Activated CD4-positive, alpha-beta T cell treated with anti-CD3 and anti-CD28 coated beads for 1 hour (primary cell): ENCODE measurements at regions not wholly inside any gene's neighbourhood (a gene's known extent, or its start where the extent isn't known, plus 50 kb on each side); places are given as distances from the start of the nearest gene placed in this dataset.
"Not testable (repeated sequence)": the region's sequence is repeated elsewhere in the genome, so short reads cannot be mapped to it uniquely, and the experiment has no call there.

Source experiments
- DNase-seq: peaks from one replicate; pipeline ENCODE4 v3.0.0-alpha.2; 2020

DNA sequence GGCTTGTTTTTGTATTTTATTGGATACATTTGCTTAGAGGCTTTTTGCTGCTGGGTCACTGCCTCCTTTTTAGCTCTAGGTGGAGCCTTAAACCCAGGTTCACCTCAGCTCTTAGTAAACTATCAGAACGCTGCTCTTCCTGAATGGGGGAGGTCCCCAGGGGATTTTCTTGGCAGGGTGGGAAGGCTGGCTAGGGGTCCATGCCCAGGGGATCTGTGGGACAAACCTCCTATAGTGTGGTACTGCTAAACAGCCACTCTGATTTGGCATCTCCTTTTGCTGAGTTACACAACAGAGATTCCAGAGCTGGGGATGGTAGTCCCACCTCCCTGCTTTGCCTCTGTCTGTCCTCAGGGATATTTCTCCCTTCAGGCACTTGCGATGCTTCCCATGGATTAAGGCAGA is 204.9 kb downstream of the ZIC5 start:
- DNase-seq = no peak

DNA sequence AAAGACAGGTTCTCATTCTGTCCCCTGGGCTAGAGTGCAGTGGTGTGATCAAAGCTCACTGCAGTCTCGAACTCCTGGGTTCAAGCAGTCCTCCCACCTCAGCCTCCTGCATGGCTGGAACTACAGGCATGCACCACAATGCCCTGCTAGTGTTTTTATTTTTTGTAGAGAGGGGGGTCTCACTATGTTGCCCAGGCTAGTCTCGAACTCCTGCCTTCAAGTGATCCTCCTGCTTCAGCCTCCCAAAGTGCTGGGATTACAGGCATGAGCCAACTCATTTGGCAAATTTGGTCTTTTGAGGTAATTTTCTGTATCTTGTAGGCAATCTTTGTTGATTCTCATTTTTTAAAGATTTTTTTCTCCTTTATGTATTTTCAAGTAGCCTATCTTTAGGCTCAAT is 205.7 kb downstream of the ZIC5 start:
- no peak for DNase-seq

DNA sequence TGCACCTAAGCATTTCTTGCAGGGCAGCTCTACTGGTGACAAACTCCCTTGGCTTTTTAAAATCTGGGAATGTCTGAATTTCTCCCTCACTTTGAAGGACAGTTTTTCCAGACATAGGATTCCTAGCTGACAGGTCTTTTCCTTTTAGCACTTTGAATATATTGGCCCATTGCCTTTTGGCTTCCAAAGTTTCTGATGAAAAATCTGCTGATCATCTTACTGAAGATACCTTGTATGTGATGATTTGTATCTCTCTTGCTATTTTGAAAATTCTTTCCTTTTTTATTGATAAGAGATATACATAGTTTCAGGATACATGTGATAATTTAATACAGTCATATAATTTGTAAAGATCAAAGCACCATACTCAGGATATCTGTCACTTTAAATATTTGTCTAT is 211.1 kb downstream of the ZIC5 start:
- DNase-seq = no peak

DNA sequence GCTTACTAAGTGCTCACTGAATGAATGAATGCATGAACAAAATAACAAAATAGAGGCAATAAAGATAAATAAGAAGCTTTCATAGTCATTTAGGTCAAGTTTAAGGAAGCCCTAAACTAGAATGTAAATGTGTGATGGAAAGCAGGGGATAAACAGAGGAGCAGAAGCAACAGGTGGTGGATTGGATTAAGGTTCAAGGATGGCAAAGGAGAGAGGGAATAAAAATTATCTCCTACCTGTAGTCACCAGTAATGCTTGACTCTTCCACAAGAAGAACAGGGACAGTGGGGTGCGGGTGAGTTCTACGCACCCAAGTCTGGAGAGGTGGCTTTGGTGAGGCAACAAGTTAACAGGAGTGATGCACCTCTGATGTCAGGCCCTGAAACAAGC is 212.4 kb downstream of the ZIC5 start:
- no peak for DNase-seq

DNA sequence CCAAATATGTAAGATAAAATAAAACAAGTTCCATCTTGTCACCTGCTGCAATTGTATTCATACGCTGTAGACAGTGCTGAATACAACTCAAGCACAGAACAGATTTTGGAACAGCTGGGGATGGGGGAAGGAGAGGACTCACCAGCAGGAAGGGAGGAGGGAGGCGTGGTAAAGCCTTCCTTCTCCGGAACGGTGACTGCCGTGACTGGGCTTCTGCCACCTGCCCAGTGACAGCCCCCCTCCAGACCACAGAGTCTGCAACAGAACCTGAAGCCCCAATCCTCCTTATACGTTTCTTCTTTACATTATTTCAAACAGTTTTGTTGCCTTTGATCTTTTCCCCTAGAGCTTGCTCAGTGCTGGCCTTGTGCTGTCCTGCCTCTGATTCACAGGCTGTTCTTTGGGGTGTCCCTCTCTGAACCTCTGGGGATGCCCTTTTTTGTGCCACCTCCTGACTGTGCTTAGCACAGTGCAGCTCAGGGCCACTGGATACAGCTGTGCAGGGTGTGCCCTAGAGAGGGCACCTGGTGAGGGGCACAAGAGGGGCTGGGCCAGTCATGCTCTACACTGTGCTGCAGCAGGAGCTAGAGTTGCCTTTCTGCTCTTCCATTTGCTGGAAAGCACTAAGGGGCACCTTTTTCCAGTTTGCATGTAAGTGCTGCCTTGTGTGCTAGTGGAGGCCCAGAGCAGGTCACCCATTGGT is 213.0 kb downstream of the ZIC5 start:
- DNase-seq = no peak

DNA sequence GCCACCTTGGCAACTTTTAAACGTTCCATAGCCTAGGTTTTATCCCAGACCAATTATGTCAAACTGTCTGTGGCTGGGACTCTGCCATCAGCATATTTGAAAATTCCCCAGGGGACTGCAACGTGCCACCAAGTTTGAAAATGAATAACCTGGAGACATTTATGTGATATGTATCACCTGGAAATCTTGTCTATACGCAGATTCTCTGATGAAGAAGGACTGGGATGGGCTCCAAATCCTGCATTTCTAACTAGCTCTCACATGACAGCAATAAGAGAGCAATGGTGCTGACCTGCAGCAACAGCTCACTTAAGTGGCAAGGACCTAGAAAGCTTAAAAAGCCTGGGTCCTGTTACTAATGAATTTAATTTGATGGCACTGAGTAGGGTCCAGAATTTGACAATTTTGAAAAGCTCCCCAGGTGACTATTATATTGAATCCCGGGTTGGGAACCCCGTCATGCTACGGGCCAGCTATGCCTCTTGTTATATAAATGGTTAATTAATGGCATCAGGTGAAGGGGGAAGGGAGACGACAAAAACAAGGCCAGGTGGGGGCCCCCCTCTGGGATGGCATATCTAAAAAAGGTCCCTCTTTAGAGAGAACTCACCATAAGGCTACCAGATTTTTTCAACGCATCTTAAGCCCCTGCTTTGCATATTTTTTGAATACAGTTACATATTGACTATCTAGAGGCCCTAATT is 213.7 kb downstream of the ZIC5 start:
- no peak for DNase-seq

DNA sequence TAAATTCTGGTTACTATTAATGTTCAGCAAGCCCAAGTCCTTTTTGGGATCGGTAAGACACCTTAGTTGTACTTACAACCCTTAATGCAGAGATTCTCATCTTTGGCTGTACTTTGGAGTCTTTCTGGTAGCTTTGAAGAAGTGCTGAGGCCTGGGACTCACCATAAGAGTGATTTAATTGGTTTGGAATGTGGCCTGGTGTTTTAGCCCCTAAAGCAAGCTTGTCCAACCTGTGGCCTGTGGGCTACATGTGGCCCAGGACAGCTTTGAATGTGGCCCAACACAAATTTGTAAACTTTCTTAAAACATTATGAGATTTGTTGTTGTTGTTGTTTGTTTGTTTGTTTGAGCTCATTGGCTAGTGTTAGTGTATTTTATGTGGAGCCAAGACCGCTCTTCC is 215.3 kb downstream of the ZIC5 start:
- DNase-seq = no peak

DNA sequence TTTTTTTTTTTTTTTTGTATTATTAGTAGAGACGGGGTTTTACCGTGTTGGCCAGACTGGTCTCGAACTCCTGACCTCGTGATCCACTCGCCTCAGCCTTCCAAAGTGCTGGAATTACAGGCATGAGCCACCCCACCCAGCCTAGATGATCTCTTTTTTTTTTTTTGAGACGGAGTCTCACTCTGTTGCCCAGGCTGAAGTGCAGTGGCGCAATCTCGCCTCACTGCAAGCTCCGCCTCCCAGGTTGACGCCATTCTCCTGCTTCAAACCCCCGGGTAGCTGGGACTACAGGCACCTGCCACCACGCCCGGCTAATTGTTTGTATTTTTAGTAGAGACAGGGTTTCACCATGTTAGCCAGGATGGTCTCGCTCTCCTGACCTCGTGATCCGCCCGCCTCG is 216.8 kb downstream of the ZIC5 start:
- not testable (repeated sequence) for DNase-seq

DNA sequence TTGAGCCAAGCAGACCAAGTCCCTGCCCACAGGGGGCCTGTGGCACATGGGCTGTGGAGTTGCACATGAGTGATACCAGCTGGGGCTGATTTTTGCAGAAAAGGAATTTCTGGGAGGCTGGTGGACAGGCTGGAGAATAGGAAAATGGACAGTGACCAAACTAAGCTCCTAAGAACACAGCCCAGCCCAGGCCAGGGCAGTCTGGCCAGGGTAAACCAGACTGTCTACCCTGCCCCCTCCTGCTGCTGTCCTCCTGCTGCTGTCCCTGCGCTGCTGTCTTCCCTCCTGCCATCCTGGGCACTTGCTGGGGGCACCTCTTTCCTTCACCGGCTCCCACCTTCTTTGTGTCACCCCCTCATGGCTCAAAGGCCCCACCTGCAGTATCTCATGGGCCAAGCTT is 219.2 kb downstream of the ZIC5 start:
- no peak for DNase-seq

DNA sequence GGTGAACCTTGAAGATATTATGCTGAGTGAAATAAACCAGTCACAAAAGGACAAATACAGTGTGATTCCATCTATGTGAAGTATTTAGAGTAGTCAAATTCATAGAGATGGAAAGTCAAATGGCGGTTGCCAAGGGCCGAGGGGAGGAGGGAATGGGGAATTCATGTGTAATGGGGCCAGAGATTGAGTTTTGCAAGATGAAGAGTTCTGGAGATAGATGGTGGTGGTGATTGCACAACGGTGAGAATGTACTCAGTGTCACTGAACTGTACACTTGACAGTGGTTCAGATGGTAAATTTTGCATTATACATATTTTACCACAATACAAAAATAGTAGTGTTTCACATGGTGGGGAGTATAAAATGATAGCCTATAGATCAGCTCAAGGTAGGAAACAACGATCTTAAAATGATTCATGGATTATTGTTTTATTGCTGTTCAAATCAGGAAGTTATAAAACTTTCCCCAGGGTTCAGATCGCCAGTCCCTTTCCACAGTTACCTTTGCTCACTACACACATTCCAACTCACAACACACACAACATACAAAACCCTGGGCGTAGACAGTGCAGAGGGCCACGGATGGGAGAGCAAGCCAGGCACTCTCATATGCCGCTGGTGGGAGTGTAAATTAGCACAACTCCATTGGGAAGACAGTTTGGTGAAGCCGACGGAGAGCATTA is 219.9 kb downstream of the ZIC5 start:
- no peak for DNase-seq

DNA sequence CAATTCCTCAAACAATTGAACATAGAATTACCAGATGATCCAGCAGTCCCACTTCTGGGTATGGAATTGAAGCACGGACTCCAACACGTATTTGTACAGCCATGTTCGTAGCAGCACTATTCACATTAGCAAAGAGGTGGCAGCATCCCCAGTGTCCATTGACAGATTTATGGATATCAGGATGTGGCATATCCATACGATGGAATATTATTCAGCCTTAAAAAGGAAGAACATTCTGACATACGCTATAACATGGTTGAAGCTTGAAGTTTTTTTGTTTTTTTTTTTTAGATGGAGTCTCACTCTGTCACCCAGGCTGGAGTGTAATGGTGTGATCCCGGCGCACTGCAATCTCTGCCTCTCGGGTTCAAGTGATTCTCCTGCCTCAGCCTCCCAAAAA is 220.6 kb downstream of the ZIC5 start:
- DNase-seq = no peak

DNA sequence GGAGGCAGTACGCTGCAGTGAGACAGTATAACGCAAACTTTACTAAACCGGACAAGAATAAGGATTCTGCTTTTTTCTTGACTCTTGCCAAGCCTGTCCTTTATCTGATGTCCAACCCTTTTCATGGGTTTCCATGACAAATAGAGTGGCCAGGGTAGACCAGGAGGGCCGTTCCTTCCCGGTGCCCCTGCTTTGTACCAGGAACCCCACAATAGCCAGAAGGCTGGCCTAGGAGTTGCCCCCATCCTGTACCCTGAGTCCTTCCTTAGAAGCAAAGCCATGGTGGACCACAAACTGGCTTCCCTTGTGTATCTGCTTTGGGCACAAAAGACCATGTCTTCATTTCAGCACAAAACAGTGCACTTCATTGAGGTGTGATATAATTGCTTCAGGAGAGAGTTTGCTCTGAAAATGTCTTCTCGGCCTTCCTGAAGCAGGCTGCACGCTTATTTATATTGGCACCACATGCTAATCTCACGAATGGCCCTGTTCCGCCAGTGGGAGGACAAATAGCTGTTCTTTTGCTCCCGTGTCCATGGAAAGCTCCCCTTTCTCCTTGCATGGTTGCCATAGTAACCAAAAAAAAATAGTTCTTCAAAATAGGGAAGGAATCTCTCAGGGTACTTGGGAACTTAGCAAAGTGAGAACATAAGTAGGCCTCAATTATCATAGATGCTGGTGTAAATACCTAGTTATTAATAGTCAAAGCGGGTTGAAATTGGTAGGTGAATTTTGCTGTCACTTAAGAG is 222.1 kb downstream of the ZIC5 start:
- DNase-seq = no peak

DNA sequence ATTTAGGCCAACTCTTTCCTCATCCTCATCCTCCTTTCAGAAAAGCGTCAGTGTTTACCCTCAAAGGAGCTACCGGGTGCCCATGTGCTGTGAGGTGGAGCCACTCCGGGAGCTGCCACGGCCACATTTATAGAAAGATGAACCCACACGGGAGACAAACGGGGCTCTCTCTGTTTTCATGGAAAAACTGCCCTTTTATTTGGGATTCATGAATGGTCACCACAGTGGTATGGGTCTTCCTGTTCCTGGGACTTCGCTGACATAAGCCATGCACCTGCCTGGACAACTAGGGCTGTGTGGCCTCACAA is 224.2 kb downstream of the ZIC5 start:
- DNase-seq = no peak

DNA sequence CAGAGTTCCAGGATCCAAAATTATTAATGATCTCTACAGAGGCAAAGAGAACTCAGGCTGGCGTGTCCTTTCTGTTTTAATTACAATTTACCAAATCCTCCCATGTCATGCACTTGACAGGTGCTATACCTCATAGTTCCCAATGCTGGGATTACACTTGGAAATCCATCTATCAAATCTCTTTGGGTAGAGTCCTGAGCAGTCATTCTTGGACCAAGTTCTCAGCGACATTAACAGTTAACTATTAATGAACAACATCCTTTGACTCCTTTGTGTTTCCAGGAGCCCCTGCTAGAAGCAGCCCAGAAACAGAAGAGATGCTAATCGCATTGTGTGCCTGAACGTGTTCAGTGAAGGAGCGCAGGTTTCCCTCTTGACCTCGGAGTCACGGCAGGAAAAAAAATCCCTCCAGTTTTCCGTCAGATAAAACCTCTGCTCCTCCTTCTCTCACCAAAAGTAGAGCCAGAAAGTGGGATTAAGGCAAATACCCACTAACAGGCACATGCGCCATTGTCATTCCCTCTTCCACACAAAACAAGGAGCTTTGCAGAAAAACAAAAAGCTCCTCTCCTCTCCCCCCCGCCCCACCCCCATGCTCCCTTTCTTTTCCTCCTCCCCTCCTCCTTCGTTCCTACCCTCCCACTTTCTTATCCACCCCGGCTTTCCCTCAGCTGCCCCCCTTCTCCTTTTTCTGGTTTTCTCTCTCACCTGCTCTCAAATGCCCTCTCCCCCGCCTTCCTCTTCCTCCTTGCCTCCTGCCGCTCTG is 224.7 kb downstream of the ZIC5 start:
- no peak for DNase-seq

DNA sequence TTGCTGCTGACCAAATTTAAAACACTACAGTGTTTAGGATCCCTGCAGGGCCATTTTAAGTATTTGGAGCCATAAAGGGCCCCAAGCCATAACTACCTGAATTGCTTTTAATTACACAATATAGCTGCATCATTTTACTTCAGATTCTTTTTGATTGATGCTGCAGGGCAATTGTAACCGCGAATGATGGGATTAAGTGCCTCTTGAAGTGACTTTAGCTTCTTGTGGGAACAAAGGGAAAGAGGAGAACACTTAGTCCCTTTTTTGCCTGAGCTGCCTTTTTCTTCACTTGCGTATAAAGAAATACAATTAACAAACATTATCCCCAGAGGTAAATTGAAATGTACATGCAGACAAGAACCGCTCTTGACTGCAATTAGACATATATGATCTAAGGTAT is 228.5 kb downstream of the ZIC5 start:
- DNase-seq = no peak

DNA sequence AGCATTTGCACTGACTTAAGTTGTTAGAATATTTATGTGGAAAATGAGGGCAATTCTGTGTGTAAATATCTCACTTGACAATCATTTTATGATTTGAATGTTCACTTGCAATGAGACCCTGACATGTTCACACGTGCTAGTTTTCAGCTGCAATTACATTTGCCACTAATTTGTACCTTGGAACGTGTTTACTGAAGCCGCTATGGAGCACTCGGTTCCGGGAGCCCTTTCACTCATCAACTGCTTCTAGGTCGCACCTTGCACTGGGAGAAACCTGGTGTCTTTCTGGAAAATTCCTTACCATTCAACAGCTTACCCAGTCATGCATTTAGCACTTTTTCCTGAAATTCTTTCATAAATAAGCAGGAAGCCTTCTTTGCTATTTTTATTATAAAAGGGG is 229.6 kb downstream of the ZIC5 start:
- no peak for DNase-seq

DNA sequence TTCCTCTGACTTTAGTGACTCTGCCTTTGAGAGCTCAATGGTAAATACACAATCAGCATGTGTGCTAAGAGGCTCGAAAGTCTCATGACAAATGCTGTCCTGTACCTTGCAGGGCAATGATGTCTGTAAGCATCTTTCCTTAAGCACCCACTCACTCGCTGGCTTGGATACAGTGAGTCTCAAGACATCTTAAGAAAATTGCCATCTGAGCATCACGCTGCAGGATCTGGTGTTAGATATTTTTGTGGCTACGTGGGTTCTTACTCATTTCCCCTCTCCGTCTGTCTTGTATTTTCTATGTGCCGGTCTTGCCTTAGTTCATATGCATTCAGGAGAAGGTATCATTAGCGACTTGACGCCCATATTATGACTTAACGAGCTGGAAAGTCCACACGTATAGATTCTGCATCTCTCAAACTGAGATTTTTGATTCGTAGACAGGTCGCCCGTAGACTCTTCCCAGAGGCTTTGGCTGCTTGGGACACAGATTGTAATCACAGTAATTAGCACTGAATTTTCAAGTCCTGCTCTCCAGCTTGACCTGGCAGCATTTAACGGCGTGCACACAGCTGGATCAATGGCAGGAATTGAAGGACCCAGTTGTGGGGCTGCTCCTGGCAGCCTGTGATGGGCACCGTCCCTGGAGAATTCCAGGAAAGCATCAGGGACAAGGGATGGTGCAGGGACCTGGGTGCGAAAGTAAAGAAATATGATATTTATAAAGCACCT is 231.2 kb downstream of the ZIC5 start:
- DNase-seq = no peak

DNA sequence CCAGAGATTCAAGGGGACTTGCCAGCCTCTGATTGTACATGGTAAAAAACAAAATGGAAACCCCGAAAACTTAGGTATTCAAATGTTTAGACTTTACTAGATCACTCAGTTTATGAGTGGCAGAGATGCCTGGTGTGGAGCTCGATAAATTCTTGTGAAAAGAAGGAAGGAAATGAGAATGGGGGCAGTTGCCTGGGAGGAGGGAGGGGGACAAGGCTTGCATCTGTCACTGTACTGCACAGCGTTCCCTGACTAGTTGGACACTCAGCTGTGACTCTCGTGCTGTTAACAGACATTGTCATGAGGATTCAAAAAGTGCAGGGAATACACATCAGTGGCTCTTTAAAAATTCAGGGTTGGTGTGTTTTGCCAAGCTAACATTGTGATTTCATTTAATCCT is 232.9 kb downstream of the ZIC5 start:
- DNase-seq = no peak

DNA sequence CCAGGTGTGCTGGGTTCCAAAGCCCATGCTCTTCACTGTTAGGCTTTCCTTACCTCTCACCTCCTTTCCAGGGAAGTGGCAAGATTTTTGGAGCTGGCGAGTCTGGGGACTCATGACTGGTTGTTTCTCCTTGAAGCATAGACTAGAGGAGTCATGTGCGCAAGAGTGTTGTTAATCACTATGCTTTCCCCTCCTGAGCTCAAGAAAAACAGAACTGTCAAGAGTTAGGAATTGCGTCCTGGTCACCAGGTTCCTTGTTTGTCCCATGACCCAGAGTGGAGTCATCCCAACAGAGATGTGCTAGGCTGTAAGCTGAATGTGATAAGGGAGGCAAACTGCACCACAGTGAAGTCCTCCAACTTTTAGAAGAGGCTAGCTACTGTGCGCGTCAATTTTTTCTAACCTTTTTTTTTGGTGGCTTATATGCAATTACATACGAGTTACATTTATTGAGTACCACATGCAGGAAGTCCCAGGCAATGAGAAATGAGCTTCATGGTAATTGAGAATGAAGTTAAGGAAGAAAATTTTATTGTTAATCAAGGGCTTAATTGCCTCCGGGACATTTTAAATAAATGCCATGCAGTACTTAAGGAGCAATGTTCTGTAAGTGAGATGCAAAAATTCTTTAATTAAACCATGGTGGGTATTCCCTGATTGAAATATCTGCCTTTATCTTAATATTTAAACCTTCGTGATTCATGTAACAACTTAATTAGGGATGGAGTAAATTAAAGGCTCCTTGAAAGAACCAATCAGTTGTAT is 233.9 kb downstream of the ZIC5 start:
- DNase-seq = no peak

DNA sequence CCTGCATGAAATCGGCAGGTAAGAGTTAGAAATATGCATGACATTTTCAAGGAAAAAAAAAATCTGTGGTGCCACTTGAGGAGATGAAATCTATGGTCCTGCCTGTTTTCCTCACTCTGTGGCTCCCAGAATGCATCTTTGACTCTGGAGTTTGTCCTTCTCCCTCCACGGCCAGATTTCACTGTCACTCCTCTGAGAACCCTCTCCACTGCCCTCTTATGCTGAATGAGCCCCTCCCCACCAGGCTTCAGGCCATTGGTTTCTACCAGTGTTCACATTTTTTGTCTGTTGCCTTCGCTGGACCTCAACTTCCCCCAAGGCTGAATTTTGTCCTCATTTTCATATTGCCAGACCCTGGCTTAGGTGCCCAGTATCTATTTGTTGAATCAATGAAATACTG is 235.0 kb downstream of the ZIC5 start:
- no peak for DNase-seq

DNA sequence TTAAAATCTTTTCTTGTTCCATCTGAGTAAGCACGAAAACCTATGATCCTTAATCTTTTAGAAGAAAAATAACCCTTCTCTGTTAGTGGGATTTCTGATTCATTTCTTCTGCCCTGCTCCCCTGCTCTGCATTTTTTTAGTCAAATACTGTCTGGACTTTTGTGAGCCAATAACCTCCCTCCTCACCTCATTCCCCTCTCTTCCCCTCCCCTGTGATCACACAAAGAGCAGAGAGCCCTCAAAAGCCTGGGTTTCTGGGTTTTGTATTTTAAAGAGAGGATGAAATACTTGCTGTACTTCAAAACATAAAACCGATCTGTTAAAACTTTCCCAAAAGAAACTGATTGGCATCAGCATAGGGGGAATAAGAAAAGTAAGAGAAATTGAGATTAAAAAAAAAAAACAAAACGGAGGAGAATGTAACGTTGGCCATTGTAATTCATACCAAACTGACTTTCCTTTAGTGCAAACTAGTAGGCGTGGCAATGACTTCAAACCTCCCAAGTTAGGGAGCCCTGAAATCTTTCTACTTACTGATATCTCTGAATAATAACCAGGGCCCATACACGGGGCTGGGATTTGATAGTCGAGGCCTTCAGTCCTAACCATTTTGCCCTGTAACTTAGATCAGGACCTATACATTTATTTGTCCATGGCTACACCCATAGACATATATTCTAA is 232.9 kb downstream of the TM9SF2 start:
- DNase-seq = no peak
